ENCODE measurements at regions not wholly inside any gene's neighbourhood (a gene's known extent, or its start where the extent isn't known, plus 50 kb on each side); places are given as distances from the start of the nearest gene placed in this dataset.

- no peak for TF ChIP-seq POLR2AphosphoS5 (IDR thresholded peaks at IDR 0.05; ENCODE audit: low read depth)
- no peak for TF ChIP-seq CTCF (conservative IDR thresholded peaks at IDR 0.05; ENCODE audit: low read depth in 2 of 2)
- no peak for TF ChIP-seq CREB1 (CRISPR knock-in tag; IDR thresholded peaks at IDR 0.05; ENCODE audit: low read depth)
Observed at GRCh38 chr20:21623074-21623780, 82.2 kb upstream of the PAX1 start.
